Endothelial cell (in vitro differentiated cells): ENCODE measurements at regions not wholly inside any gene's neighbourhood (a gene's known extent, or its start where the extent isn't known, plus 50 kb on each side); places are given as distances from the start of the nearest gene placed in this dataset.

Experiments used
- DNase-seq: peaks from one replicate; pipeline ENCODE4 v3.0.0; 2021; ENCODE audit warnings: low spot score
- H3K27ac Mint-ChIP-seq: one replicate; pipeline ENCODE4 v1.8.0; 2021; ENCODE audit warnings: mixed read lengths, inconsistent platforms; ENCODE audit not compliant: unreplicated experiment
- H3K27me3 Mint-ChIP-seq: one replicate; pipeline ENCODE4 v1.8.0; 2021; ENCODE audit warnings: mild to moderate bottlenecking, moderate library complexity, mixed read lengths, inconsistent platforms; ENCODE audit not compliant: unreplicated experiment
- H3K36me3 Mint-ChIP-seq: one replicate; pipeline ENCODE4 v1.8.0; 2021; ENCODE audit warnings: mild to moderate bottlenecking, low read depth, mixed read lengths, inconsistent platforms; ENCODE audit not compliant: unreplicated experiment
- H3K4me1 Mint-ChIP-seq: one replicate; pipeline ENCODE4 v1.8.0; 2021; ENCODE audit warnings: mild to moderate bottlenecking, mixed read lengths, inconsistent platforms; ENCODE audit not compliant: unreplicated experiment
- H3K4me3 Mint-ChIP-seq: one replicate; pipeline ENCODE4 v1.8.0; 2021; ENCODE audit warnings: mild to moderate bottlenecking, mixed read lengths, inconsistent platforms; ENCODE audit not compliant: unreplicated experiment
- H3K9me3 Mint-ChIP-seq: one replicate; pipeline ENCODE4 v1.8.0; 2021; ENCODE audit warnings: mixed read lengths, inconsistent platforms; ENCODE audit not compliant: unreplicated experiment
- CTCF ChIP-seq: fragments of 200-600 bp; sonication (generic); IDR thresholded peaks from one replicate; pipeline ENCODE4 v1.5.0; 2021; ENCODE audit warnings: antibody characterized with exemption; ENCODE audit not compliant: unreplicated experiment

- Mint-ChIP-seq H3K4me3 (no peak overlapping the region), H3K36me3 (no peaks in the 10 kb centered on the region), H3K27ac (no peak overlapping the region), H3K4me1 (peaks cover 20% of the 10 kb centered on the region), H3K9me3 (no peaks in the 10 kb centered on the region), H3K27me3 (no peaks in the 10 kb centered on the region)
- TF ChIP-seq CTCF = no peak
- DNase-seq = no peak
These were observed 641.1 kb downstream of the DHX35 start for GRCh38 chr20:39603219-39603618.

GRCh38 chr20:39602649-39603048, 640.5 kb downstream of the DHX35 start:
- Mint-ChIP-seq H3K27me3 (no peaks in the 10 kb centered on the region), H3K27ac (no peak overlapping the region), H3K9me3 (no peaks in the 10 kb centered on the region), H3K4me1 (peaks cover 20% of the 10 kb centered on the region), H3K36me3 (no peaks in the 10 kb centered on the region), H3K4me3 (no peak overlapping the region)
- TF ChIP-seq CTCF = no peak
- DNase-seq = no peak

- Mint-ChIP-seq H3K4me3 (no peak overlapping the region), H3K4me1 (peaks cover 20% of the 10 kb centered on the region), H3K27ac (no peak overlapping the region), H3K9me3 (no peaks in the 10 kb centered on the region), H3K36me3 (no peaks in the 10 kb centered on the region), H3K27me3 (peaks cover 2% of the 10 kb centered on the region)
- no peak for TF ChIP-seq CTCF
- DNase-seq = no peak
These were observed 638.7 kb downstream of the DHX35 start for GRCh38 chr20:39600871-39601270.

GRCh38 chr20:39600156-39600555, 638.0 kb downstream of the DHX35 start:
- Mint-ChIP-seq H3K36me3 (no peaks in the 10 kb centered on the region), H3K27ac (no peak overlapping the region), H3K27me3 (peaks cover 2% of the 10 kb centered on the region), H3K4me3 (no peak overlapping the region), H3K9me3 (no peaks in the 10 kb centered on the region), H3K4me1 (peaks cover 19% of the 10 kb centered on the region)
- no peak for TF ChIP-seq CTCF
- no peak for DNase-seq

GRCh38 chr20:39596554-39596953, 634.4 kb downstream of the DHX35 start:
- Mint-ChIP-seq H3K4me1 (no peaks in the 10 kb centered on the region), H3K27me3 (peaks cover 2% of the 10 kb centered on the region), H3K4me3 (no peak overlapping the region), H3K27ac (no peak overlapping the region), H3K9me3 (no peaks in the 10 kb centered on the region), H3K36me3 (no peaks in the 10 kb centered on the region)
- no peak for DNase-seq
- no peak for TF ChIP-seq CTCF
